GM23248 (cell line): ENCODE measurements at regions not wholly inside any gene's neighbourhood (a gene's known extent, or its start where the extent isn't known, plus 50 kb on each side); places are given as distances from the start of the nearest gene placed in this dataset.

Experiments
- DNase-seq: peaks from one replicate; pipeline ENCODE4 v3.0.0-alpha.2; 2015
- H2AFZ ChIP-seq: fragments of 200-600 bp; sonication (generic); 2 replicates; pipeline ENCODE4 v1.6.1; 2016; ENCODE audit warnings: antibody characterized with exemption
- H3F3A ChIP-seq: fragments of 200-600 bp; sonication (generic); 2 replicates; pipeline ENCODE4 v1.6.1; 2016; ENCODE audit warnings: mild to moderate bottlenecking, antibody characterized with exemption, mixed run types; ENCODE audit not compliant: insufficient read depth
- H3K27ac ChIP-seq: fragments of 200-600 bp; sonication (generic); 2 replicates; pipeline ENCODE4 v1.5.1; 2016; ENCODE audit warnings: mild to moderate bottlenecking
- H3K27me3 ChIP-seq: fragments of 200-600 bp; sonication (generic); replicated peaks from 2 replicates; pipeline ENCODE4 v1.6.1; 2016; ENCODE audit warnings: mild to moderate bottlenecking; ENCODE audit not compliant: insufficient read depth
- H3K36me3 ChIP-seq: fragments of 200-600 bp; sonication (generic); 2 replicates; pipeline ENCODE4 v1.6.1; 2016; ENCODE audit warnings: low read depth, mild to moderate bottlenecking
- H3K4me1 ChIP-seq: fragments of 200-600 bp; sonication (generic); 2 replicates; pipeline ENCODE4 v1.6.1; 2016; ENCODE audit warnings: mild to moderate bottlenecking; ENCODE audit not compliant: insufficient read depth
- H3K4me2 ChIP-seq: fragments of 200-600 bp; sonication (generic); one replicate; pipeline ENCODE4 v1.6.1; 2016; ENCODE audit warnings: mild to moderate bottlenecking; ENCODE audit not compliant: unreplicated experiment
- H3K4me3 ChIP-seq: fragments of 200-600 bp; sonication (generic); 2 replicates; pipeline ENCODE4 v1.5.1; 2016; ENCODE audit warnings: mild to moderate bottlenecking
- H3K79me2 ChIP-seq: fragments of 200-600 bp; sonication (generic); 2 replicates; pipeline ENCODE4 v1.6.1; 2016; ENCODE audit warnings: mild to moderate bottlenecking; ENCODE audit not compliant: insufficient read depth
- H3K9ac ChIP-seq: fragments of 200-600 bp; sonication (generic); 2 replicates; pipeline ENCODE4 v1.6.1; 2016; ENCODE audit warnings: mild to moderate bottlenecking
- H3K9me2 ChIP-seq: fragments of 200-600 bp; sonication (generic); 2 replicates; pipeline ENCODE4 v1.6.1; 2016; ENCODE audit warnings: mixed run types, mild to moderate bottlenecking, moderate library complexity; ENCODE audit not compliant: insufficient read depth
- H3K9me3 ChIP-seq: fragments of 200-600 bp; sonication (generic); one replicate; pipeline ENCODE4 v1.6.1; 2017; ENCODE audit warnings: low read depth
- H4K20me1 ChIP-seq: fragments of 200-600 bp; sonication (generic); 2 replicates; pipeline ENCODE4 v1.6.0; 2016; ENCODE audit not compliant: insufficient read depth
- EZH2 ChIP-seq: fragments of 200-600 bp; sonication (generic); IDR thresholded peaks from 2 replicates; pipeline ENCODE4 v1.6.1; 2018; ENCODE audit warnings: antibody characterized with exemption, mild to moderate bottlenecking; ENCODE audit not compliant: insufficient read depth, poor library complexity, severe bottlenecking
- EZH2phosphoT487 ChIP-seq: fragments of 200-600 bp; sonication (generic); IDR thresholded peaks from 2 replicates; pipeline ENCODE4 v1.6.1; 2018; ENCODE audit warnings: antibody characterized with exemption, moderate library complexity, mild to moderate bottlenecking, low read depth; ENCODE audit not compliant: insufficient read depth
- WGBS, 2 experiments: methylation state at CpG; one replicate each; pipeline ENCODE4 v1.1.6; 2015 to 2017; ENCODE audit warnings: low lambda C conversion rate in 2 of 2, low coverage in 1 of 2; ENCODE audit errors: missing lambda C conversion rate in 2 of 2; 5-methylcytosine and 5-hydroxymethylcytosine counted together
- in situ Hi-C: fragments of 300-500 bp; cut with MboI; formaldehyde crosslinking; loops from 2 replicates; pipeline ENCODE4 v1.15.0; 2020

- Histone ChIP-seq H3K4me3 (no peak overlapping the region), H3K27me3 (no peaks in the 10 kb centered on the region), H3K4me1 (no peaks in the 10 kb centered on the region), H3K27ac (no peak overlapping the region), H3K4me2 (no peak overlapping the region), H3K9ac (no peak overlapping the region), H3K79me2 (no peaks in the 10 kb centered on the region), H3K9me3 (no peaks in the 10 kb centered on the region), H3K9me2 (no peaks in the 10 kb centered on the region), H3F3A (no peaks in the 10 kb centered on the region), H2AFZ (no peak overlapping the region), H3K36me3 (no peaks in the 10 kb centered on the region), H4K20me1 (no peaks in the 10 kb centered on the region)
- DNase-seq, result no peak
- no peak for TF ChIP-seq EZH2phosphoT487
- TF ChIP-seq EZH2, result no peak
- in situ Hi-C loops, result no loop called here
Measured at GRCh38 chr9:90476058-90476457, 166.6 kb downstream of the DIRAS2 start.

GRCh38 chr9:90477535-90477934 is 165.1 kb downstream of the DIRAS2 start:
- Histone ChIP-seq H3K9me3 (no peaks in the 10 kb centered on the region), H3K4me3 (no peak overlapping the region), H2AFZ (no peak overlapping the region), H3K4me2 (no peak overlapping the region), H3K9me2 (no peaks in the 10 kb centered on the region), H3K9ac (no peak overlapping the region), H3F3A (no peaks in the 10 kb centered on the region), H3K79me2 (no peaks in the 10 kb centered on the region), H3K36me3 (no peaks in the 10 kb centered on the region), H3K27ac (no peak overlapping the region), H3K4me1 (no peaks in the 10 kb centered on the region), H4K20me1 (no peaks in the 10 kb centered on the region), H3K27me3 (no peaks in the 10 kb centered on the region)
- in situ Hi-C loops, result no loop called here
- DNase-seq, result no peak
- TF ChIP-seq EZH2 (no peak), EZH2phosphoT487 (no peak)
- WGBS, 2 experiments, result 3 to 8% methylated on average over 2 of the region's 2 CpGs

- no peaks in the 10 kb centered on the region for H3F3A ChIP-seq
- no peaks in the 10 kb centered on the region for H3K36me3 ChIP-seq
- H3K9me2 ChIP-seq, result no peaks in the 10 kb centered on the region
- H3K9me3 ChIP-seq, result no peaks in the 10 kb centered on the region
- no peaks in the 10 kb centered on the region for H3K27me3 ChIP-seq
- no peak overlapping the region for H3K4me3 ChIP-seq
- H4K20me1 ChIP-seq, result no peaks in the 10 kb centered on the region
- no peaks in the 10 kb centered on the region for H3K4me1 ChIP-seq
- H3K79me2 ChIP-seq, result no peaks in the 10 kb centered on the region
- in situ Hi-C loops, result no loop called here
- H2AFZ ChIP-seq, result no peak overlapping the region
- WGBS, 2 experiments, result 23 to 24% methylated on average over 6 of the region's 6 CpGs
- H3K4me2 ChIP-seq, result no peak overlapping the region
- TF ChIP-seq EZH2phosphoT487 (no peak), EZH2 (no peak)
- no peak overlapping the region for H3K27ac ChIP-seq
- no peak overlapping the region for H3K9ac ChIP-seq
- no peak for DNase-seq
Measured at GRCh38 chr9:90478821-90479220, 163.8 kb downstream of the DIRAS2 start.

- in situ Hi-C loops, result no loop called here
- H3K36me3 ChIP-seq, result no peaks in the 10 kb centered on the region
- H2AFZ ChIP-seq, result no peak overlapping the region
- TF ChIP-seq EZH2phosphoT487 (no peak), EZH2 (no peak)
- no peaks in the 10 kb centered on the region for H3F3A ChIP-seq
- no peaks in the 10 kb centered on the region for H4K20me1 ChIP-seq
- no peaks in the 10 kb centered on the region for H3K9me3 ChIP-seq
- no peak overlapping the region for H3K27ac ChIP-seq
- H3K9ac ChIP-seq, result no peak overlapping the region
- no peaks in the 10 kb centered on the region for H3K79me2 ChIP-seq
- DNase-seq, result no peak
- WGBS, 2 experiments, result 16 to 21% methylated on average over 1 of the region's 1 CpG
- no peak overlapping the region for H3K4me2 ChIP-seq
- no peaks in the 10 kb centered on the region for H3K9me2 ChIP-seq
- no peaks in the 10 kb centered on the region for H3K4me1 ChIP-seq
- H3K27me3 ChIP-seq, result no peaks in the 10 kb centered on the region
- no peak overlapping the region for H3K4me3 ChIP-seq
Measured at GRCh38 chr9:90485028-90485427, 157.6 kb downstream of the DIRAS2 start.

- no peaks in the 10 kb centered on the region for H3F3A ChIP-seq
- no peaks in the 10 kb centered on the region for H3K27me3 ChIP-seq
- no peak overlapping the region for H2AFZ ChIP-seq
- no peak overlapping the region for H3K4me3 ChIP-seq
- WGBS, 2 experiments, result 17 to 19% methylated on average over 4 of the region's 4 CpGs
- no peaks in the 10 kb centered on the region for H3K9me2 ChIP-seq
- no peak overlapping the region for H3K27ac ChIP-seq
- in situ Hi-C loops, result no loop called here
- H3K9ac ChIP-seq, result no peak overlapping the region
- H4K20me1 ChIP-seq, result no peaks in the 10 kb centered on the region
- DNase-seq, result no peak
- H3K79me2 ChIP-seq, result no peaks in the 10 kb centered on the region
- H3K36me3 ChIP-seq, result no peaks in the 10 kb centered on the region
- no peak overlapping the region for H3K4me2 ChIP-seq
- no peaks in the 10 kb centered on the region for H3K9me3 ChIP-seq
- TF ChIP-seq EZH2, result no peak
- TF ChIP-seq EZH2phosphoT487, result no peak
- no peaks in the 10 kb centered on the region for H3K4me1 ChIP-seq
Measured at GRCh38 chr9:90489066-90489465, 153.6 kb downstream of the DIRAS2 start.
